GM12874 (cell line): ENCODE measurements at regions not wholly inside any gene's neighbourhood (a gene's known extent, or its start where the extent isn't known, plus 50 kb on each side); places are given as distances from the start of the nearest gene placed in this dataset.

ENCODE experiments used
- TF ChIP-seq, protein P1 (sequence below): IDR thresholded peaks from 2 replicates; pipeline ENCODE4 v1.5.1; 2011; ENCODE audit warnings: low read depth, mild to moderate bottlenecking, control low read depth, low read length, moderate library complexity; ENCODE audit not compliant: insufficient read depth

DNA sequence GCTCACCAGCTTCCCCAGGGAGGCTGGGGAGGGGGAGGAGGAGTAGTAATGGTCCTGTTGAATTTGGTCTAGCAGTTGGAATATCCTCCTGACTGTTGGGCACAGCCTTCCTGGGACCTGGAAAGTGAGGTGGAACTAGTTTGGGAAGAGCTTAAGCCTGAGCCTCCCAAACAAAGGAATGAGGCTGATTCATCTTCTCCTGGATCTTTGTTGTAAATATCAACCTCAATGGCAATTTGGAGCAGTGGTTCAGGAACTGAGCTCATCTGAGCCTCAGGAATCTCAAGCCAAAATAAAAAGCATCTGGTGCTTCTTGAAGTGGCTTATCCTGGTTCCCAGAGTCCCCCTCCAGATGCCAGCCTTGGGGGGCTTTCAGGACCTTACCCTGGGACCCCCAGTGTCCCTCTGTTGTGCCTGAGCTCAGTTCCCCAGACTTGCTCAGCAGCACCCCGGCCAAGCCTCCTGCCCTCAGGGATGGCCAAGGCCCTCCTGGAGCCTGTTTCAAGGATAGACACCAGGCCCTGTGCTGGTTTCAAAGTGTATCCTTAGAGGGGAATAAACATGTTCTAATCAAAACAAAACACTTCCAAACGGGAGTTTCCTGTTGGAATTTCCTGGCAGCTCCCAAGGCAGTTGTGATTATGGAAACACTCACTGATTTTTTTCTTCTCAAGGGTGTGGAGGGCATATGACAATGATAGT, 112.6 kb downstream of the DDX1 start:
- TF ChIP-seq, protein P1, sequence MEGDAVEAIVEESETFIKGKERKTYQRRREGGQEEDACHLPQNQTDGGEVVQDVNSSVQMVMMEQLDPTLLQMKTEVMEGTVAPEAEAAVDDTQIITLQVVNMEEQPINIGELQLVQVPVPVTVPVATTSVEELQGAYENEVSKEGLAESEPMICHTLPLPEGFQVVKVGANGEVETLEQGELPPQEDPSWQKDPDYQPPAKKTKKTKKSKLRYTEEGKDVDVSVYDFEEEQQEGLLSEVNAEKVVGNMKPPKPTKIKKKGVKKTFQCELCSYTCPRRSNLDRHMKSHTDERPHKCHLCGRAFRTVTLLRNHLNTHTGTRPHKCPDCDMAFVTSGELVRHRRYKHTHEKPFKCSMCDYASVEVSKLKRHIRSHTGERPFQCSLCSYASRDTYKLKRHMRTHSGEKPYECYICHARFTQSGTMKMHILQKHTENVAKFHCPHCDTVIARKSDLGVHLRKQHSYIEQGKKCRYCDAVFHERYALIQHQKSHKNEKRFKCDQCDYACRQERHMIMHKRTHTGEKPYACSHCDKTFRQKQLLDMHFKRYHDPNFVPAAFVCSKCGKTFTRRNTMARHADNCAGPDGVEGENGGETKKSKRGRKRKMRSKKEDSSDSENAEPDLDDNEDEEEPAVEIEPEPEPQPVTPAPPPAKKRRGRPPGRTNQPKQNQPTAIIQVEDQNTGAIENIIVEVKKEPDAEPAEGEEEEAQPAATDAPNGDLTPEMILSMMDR: no peak

DNA sequence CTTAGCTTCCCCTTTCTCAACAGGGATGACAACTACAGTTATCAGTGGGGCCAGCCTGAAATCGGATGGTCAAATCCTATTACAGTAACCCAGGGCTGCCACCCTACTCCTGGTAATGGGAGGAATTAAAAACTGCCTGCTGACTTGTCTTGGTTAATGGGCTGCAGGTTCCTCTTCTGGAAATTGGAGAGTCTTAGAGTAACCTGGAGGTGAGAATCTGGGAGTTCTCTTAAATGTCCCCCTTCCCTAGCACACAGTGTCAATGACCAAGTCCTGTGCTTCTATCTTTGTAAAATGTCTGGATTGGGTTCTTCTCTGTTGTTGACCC, 113.1 kb downstream of the DDX1 start:
- TF ChIP-seq, protein P1: no peak

DNA sequence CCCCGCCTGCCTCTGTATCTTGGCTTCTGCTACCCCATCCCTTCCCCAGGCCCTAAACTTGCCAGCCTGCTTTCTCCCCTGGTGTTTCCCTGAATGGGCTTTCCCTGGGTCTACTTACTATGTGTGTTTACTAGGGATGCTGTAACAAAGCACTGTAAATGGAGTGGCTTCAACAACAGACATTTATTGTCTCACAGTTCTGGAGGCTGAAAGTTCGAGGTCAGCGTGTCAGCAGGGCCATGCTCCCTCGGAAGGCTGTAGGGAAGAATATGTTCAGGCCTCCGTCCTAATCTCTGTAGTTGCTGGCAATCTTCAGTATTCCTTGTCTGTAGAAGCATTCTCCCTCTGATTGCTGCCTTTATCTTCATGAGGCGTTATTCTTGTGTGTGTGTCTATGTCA, 113.6 kb downstream of the DDX1 start:
- TF ChIP-seq, protein P1: no peak

DNA sequence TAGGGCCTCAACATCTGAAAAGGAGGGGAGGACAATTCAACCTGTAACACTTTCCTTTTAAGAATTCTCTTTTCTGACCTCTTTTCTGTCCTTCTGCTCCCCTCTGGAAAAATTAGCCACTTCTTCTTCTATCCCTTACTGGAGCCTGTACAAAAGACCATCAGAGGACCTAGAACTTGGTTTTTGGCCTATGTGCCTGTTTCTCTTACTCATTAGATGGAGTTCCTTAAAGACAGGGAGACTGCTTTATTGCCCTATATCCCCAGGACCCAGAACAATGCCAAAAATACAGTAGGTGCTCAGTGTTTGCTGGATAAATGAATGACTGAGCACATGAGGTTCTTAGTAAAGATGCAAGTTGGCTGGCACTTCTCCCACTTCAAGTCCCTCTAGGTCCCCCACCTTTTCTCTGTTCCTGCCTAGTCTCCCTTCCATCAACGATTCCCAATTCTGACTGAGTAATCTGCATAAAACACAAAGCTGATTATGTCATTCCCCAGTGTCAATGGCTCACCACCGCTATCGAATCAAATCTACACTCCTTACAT, 114.2 kb downstream of the DDX1 start:
- TF ChIP-seq, protein P1: no peak

DNA sequence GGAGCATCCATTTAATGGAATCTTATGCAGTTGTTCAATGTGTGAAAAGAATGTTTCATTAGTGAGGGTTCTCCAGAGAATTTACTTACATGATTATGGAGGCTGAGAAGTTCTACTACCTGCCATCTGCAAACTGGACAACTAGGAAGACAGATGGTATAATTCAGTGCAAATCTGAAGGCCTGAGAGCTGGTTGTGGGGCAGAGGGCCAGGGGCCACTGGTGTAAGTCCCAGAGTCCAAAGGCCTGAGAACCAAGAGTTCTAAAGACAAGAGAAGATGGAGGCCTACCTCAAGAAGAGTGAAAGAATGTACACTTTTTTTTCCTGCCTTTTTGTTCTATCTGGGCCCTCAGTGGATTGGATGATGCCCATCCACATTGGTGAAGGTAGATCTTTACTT, 114.8 kb downstream of the DDX1 start:
- TF ChIP-seq, protein P1: no peak

DNA sequence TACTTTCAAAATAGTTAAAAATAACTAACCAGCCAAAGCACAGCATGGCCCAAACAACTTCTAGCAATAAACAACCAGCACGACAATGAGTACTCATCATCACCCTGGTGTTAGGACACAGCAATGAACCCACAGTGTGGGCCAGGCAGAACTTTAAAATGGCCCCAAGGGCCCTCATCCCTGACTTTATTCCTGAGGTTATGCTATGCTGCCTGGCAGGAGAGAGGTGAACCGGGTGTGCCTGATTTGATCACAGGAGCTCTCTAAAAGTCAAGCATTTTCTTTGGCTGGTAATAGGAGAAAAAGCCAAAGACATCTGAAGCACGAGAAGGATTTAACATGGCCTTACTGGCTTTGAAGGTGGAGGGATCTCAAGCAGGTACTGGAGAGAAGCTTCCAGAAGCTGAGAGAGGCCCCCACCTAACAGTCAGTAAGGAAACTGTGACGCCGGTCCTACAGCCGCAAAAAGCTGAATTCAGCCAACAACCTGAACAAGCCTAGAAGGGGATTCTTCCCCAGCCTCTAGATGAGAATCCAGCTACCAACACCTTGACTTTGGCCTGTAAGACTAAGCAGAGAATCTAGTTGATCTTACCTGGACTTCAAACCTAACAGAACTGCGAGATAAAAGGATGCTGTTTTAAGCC, 115.4 kb downstream of the DDX1 start:
- TF ChIP-seq, protein P1: no peak

DNA sequence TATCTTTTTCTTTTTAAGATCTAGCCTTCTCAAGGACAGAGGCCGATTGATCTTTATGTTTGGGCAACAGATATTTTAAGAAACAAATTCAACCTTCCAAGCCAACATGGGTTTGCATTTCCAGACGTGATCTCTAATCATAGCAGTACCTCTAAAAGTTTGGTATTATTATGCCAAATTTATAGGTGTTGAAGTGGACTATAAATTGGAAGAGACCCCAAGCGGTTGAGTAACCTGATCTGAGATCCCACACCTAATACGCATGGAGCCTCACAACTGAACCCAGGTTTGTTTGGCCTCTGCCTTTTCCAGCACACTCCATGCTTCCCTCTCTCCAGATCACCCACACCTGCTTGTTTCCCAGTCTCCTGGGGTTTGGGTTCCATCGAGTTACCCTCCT, 116.5 kb downstream of the DDX1 start:
- TF ChIP-seq, protein P1: no peak
